H9 (cell line): ENCODE measurements at regions not wholly inside any gene's neighbourhood (a gene's known extent, or its start where the extent isn't known, plus 50 kb on each side); places are given as distances from the start of the nearest gene placed in this dataset.

Source experiments
- DNase-seq: peaks from one replicate; pipeline ENCODE4 v3.0.0-alpha.2; 2017
- H2AFZ ChIP-seq: one replicate; pipeline ENCODE4 v1.6.1; 2013; ENCODE audit warnings: mild to moderate bottlenecking, low read length, control low read depth, moderate library complexity
- H2AK5ac ChIP-seq: 2 replicates; pipeline ENCODE4 v1.6.1; 2013; ENCODE audit warnings: low read length, control low read depth, mixed read lengths; ENCODE audit not compliant: insufficient read length
- H2BK120ac ChIP-seq: one replicate; pipeline ENCODE4 v1.6.1; 2013; ENCODE audit warnings: low read depth, mild to moderate bottlenecking, low read length, control low read depth, inconsistent platforms; ENCODE audit not compliant: poor library complexity, severe bottlenecking
- H2BK12ac ChIP-seq: 2 replicates; pipeline ENCODE4 v1.6.1; 2013; ENCODE audit warnings: low read length, control low read depth, mixed read lengths, low read depth; ENCODE audit not compliant: insufficient read length
- H2BK15ac ChIP-seq: 2 replicates; pipeline ENCODE4 v1.6.1; 2013; ENCODE audit warnings: low read depth, low read length, control low read depth
- H2BK20ac ChIP-seq: one replicate; pipeline ENCODE4 v1.6.1; 2013; ENCODE audit warnings: low read depth, mild to moderate bottlenecking, low read length, control low read depth, inconsistent platforms; ENCODE audit not compliant: poor library complexity, severe bottlenecking
- H2BK5ac ChIP-seq: 2 replicates; pipeline ENCODE4 v1.6.1; 2013; ENCODE audit warnings: low read length, control low read depth, mixed read lengths; ENCODE audit not compliant: insufficient read length
- H3K14ac ChIP-seq: 2 replicates; pipeline ENCODE4 v1.6.1; 2013; ENCODE audit warnings: low read length, control low read depth; ENCODE audit not compliant: insufficient read depth
- H3K18ac ChIP-seq: 2 replicates; pipeline ENCODE4 v1.6.1; 2013; ENCODE audit warnings: low read depth, mild to moderate bottlenecking, mixed read lengths, low read length, control low read depth; ENCODE audit not compliant: insufficient read length
- H3K23ac ChIP-seq: 2 replicates; pipeline ENCODE4 v1.6.1; 2013; ENCODE audit warnings: low read length, control low read depth, mixed read lengths, low read depth; ENCODE audit not compliant: insufficient read length
- H3K23me2 ChIP-seq: 2 replicates; pipeline ENCODE4 v1.6.1; 2013; ENCODE audit warnings: low read depth, mild to moderate bottlenecking, mixed read lengths, low read length, control low read depth; ENCODE audit not compliant: insufficient read length, poor library complexity, severe bottlenecking
- H3K27ac ChIP-seq: 2 replicates; pipeline ENCODE4 v1.5.1; 2013; ENCODE audit warnings: low read length, control low read depth, mixed read lengths, low read depth; ENCODE audit not compliant: insufficient read length
- H3K27me3 ChIP-seq: 2 replicates; pipeline ENCODE4 v1.6.1; 2013; ENCODE audit warnings: low read length, control low read depth, inconsistent platforms; ENCODE audit not compliant: insufficient read depth
- H3K4ac ChIP-seq: 2 replicates; pipeline ENCODE4 v1.6.1; 2013; ENCODE audit warnings: low read depth, mild to moderate bottlenecking, control low read depth, inconsistent platforms, low read length, moderate library complexity
- H3K4me1 ChIP-seq: 2 replicates; pipeline ENCODE4 v1.6.1; 2013; ENCODE audit warnings: low read length, control low read depth, inconsistent platforms; ENCODE audit not compliant: insufficient read depth
- H3K4me2 ChIP-seq: 2 replicates; pipeline ENCODE4 v1.6.1; 2013; ENCODE audit warnings: low read length, control low read depth, mixed read lengths; ENCODE audit not compliant: insufficient read length, insufficient read depth
- H3K56ac ChIP-seq: 2 replicates; pipeline ENCODE4 v1.6.1; 2013; ENCODE audit warnings: low read depth, mild to moderate bottlenecking, mixed read lengths, low read length, control low read depth; ENCODE audit not compliant: insufficient read length
- H3K79me1 ChIP-seq: 2 replicates; pipeline ENCODE4 v1.6.1; 2013; ENCODE audit warnings: low read depth, mild to moderate bottlenecking, moderate library complexity, low read length, control low read depth, inconsistent platforms; ENCODE audit not compliant: insufficient read depth, poor library complexity, severe bottlenecking
- H3K79me2 ChIP-seq: 2 replicates; pipeline ENCODE4 v1.6.1; 2013; ENCODE audit warnings: low read length, control low read depth, inconsistent platforms; ENCODE audit not compliant: insufficient read depth
- H3K9ac ChIP-seq: 2 replicates; pipeline ENCODE4 v1.6.1; 2013; ENCODE audit warnings: low read length, control low read depth, mixed read lengths; ENCODE audit not compliant: insufficient read length; ENCODE audit errors: extremely low read depth
- H3K9me3 ChIP-seq: one replicate; pipeline ENCODE4 v1.6.1; 2013; ENCODE audit warnings: low read depth, low read length, inconsistent platforms; ENCODE audit not compliant: control insufficient read depth
- H3T11ph ChIP-seq: one replicate; pipeline ENCODE4 v1.6.1; 2013; ENCODE audit warnings: mild to moderate bottlenecking, low read length, control low read depth, inconsistent platforms
- H4K20me1 ChIP-seq: one replicate; pipeline ENCODE4 v1.6.1; 2013; ENCODE audit not compliant: control insufficient read depth, insufficient read length, insufficient read depth
- H4K5ac ChIP-seq: 2 replicates; pipeline ENCODE4 v1.6.1; 2013; ENCODE audit warnings: low read depth, mild to moderate bottlenecking, mixed read lengths, low read length, control low read depth; ENCODE audit not compliant: insufficient read length
- H4K8ac ChIP-seq: replicated peaks from 2 replicates; pipeline ENCODE4 v1.6.1; 2013; ENCODE audit warnings: low read length, control low read depth, mixed read lengths, low read depth; ENCODE audit not compliant: insufficient read length
- H4K91ac ChIP-seq: 2 replicates; pipeline ENCODE4 v1.6.1; 2013; ENCODE audit warnings: low read depth, mild to moderate bottlenecking, moderate library complexity, mixed read lengths, low read length, control low read depth; ENCODE audit not compliant: insufficient read length
- H3K27ac Mint-ChIP-seq, 3 experiments: 2 replicates in 2 of 3; 3 replicates in 1 of 3; pipeline ENCODE4 v1.8.0; 2020 to 2021; ENCODE audit warnings: mixed read lengths in 3 of 3, mild to moderate bottlenecking in 1 of 3, moderate library complexity in 1 of 3
- H3K27me3 Mint-ChIP-seq: 2 replicates; pipeline ENCODE4 v1.8.0; 2021; ENCODE audit warnings: low read depth, mild to moderate bottlenecking, moderate library complexity, mixed read lengths
- H3K36me3 Mint-ChIP-seq, 3 experiments: 2 replicates in 2 of 3; 3 replicates in 1 of 3; pipeline ENCODE4 v1.8.0; 2020 to 2021; ENCODE audit warnings: low read depth in 3 of 3, mixed read lengths in 3 of 3; ENCODE audit not compliant: insufficient read depth in 1 of 3
- H3K4me1 Mint-ChIP-seq, 2 experiments: 2 replicates each; pipeline ENCODE4 v1.8.0; 2020; ENCODE audit warnings: mixed read lengths in 2 of 2
- H3K4me3 Mint-ChIP-seq, 2 experiments: 2 replicates in 1 of 2; 3 replicates in 1 of 2; pipeline ENCODE4 v1.8.0; 2020 to 2021; ENCODE audit warnings: mild to moderate bottlenecking in 2 of 2, mixed read lengths in 2 of 2, moderate library complexity in 1 of 2
- H3K9me3 Mint-ChIP-seq, 2 experiments: 2 replicates in 1 of 2; 3 replicates in 1 of 2; pipeline ENCODE4 v1.8.0; 2020; ENCODE audit warnings: mild to moderate bottlenecking in 2 of 2, mixed read lengths in 2 of 2, moderate library complexity in 1 of 2
- CTCF ChIP-seq: fragments of 200-600 bp; sonication (generic); conservative IDR thresholded peaks from 3 replicates; pipeline ENCODE4 v1.8.0; 2021; ENCODE audit warnings: antibody characterized with exemption, mild to moderate bottlenecking
- whole genome bisulfite sequencing: extraction: QIAGEN DNeasy Blood & Tissue Kit; methylation state at CpG from one replicate; pipeline ENCODE4 v1.1.7; 2013; ENCODE audit warnings: missing lambda C conversion rate, low lambda C conversion rate, mixed read lengths; ENCODE audit not compliant: insufficient read length; ENCODE audit errors: extremely low coverage; 5-methylcytosine and 5-hydroxymethylcytosine counted together

DNA sequence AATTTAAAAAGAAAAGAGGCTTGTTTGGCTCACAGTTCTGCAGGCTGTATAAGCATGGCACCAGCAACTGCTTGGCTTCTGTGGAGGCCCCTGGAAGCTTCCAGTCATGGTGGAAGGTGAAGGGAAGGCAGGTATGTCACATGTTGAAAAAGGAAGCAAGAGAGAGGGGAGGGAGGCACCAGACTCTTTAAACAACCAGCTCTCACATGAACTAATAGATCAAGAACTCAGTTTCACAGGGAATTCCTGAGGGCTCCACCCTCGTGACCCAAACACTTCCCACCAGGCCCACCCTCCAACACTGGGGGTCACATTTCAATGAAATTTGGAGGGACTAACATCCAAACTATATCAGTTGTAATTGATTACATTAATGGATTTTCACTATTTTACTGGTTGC lies 127.9 kb upstream of the MLIP start:
- no peak overlapping the region for H2AFZ ChIP-seq
- no CpG with 5 or more reads among the region's 1 CpG for WGBS

More for the DNA sequence above, 127.9 kb upstream of the MLIP start:
- H3T11ph ChIP-seq = no peak overlapping the region
- no peaks in the 10 kb centered on the region for H4K20me1 ChIP-seq
- H2BK15ac ChIP-seq = no peak overlapping the region
- no peak overlapping the region for H3K4me2 ChIP-seq
- H3K4me3 Mint-ChIP-seq = no peak overlapping the region
- no peak for DNase-seq
- no peak overlapping the region for H3K27ac Mint-ChIP-seq
- no peak overlapping the region for H3K9ac ChIP-seq
- H3K79me2 ChIP-seq = no peaks in the 10 kb centered on the region
- H2BK5ac ChIP-seq = no peak overlapping the region
- H3K14ac ChIP-seq = no peak overlapping the region
- no peak overlapping the region for H3K18ac ChIP-seq
- no peak overlapping the region for H2AK5ac ChIP-seq
- H3K9me3 Mint-ChIP-seq = no peaks in the 10 kb centered on the region; a peak in 1 of 5 replicates
- no peak overlapping the region for H3K56ac ChIP-seq
- no peak overlapping the region for H4K91ac ChIP-seq
- no peak overlapping the region for H4K8ac ChIP-seq
- H3K36me3 Mint-ChIP-seq = no peaks in the 10 kb centered on the region
- no peaks in the 10 kb centered on the region for H3K27me3 Mint-ChIP-seq
- no peaks in the 10 kb centered on the region for H3K9me3 ChIP-seq
- H3K4me1 ChIP-seq = no peaks in the 10 kb centered on the region
- no peak overlapping the region for H2BK120ac ChIP-seq
- no peak overlapping the region for H3K4ac ChIP-seq
- peaks cover 7 to 10% of the 10 kb centered on the region in 2 experiments for H3K4me1 Mint-ChIP-seq
- H3K23me2 ChIP-seq = no peaks in the 10 kb centered on the region
- no peak overlapping the region for H3K27ac ChIP-seq
- no peak overlapping the region for H4K5ac ChIP-seq
- no peak for TF ChIP-seq CTCF
- H2BK12ac ChIP-seq = no peak overlapping the region
- H3K79me1 ChIP-seq = no peaks in the 10 kb centered on the region
- H2BK20ac ChIP-seq = no peak overlapping the region
- H3K23ac ChIP-seq = no peak overlapping the region
- H3K27me3 ChIP-seq = no peaks in the 10 kb centered on the region
